Keratinocyte (primary cell): ENCODE measurements at regions not wholly inside any gene's neighbourhood (a gene's known extent, or its start where the extent isn't known, plus 50 kb on each side); places are given as distances from the start of the nearest gene placed in this dataset.

Experiments used
- CTCF ChIP-seq, 3 experiments: IDR thresholded peaks in 1 of 3; conservative IDR thresholded peaks in 1 of 3; optimal IDR thresholded peaks in 1 of 3; 2 replicates in 2 of 3; 3 replicates in 1 of 3; pipeline versions ENCODE3 to v1.5.1; 2011; ENCODE audit warnings: low read length in 3 of 3, mild to moderate bottlenecking in 3 of 3, moderate library complexity in 2 of 3, control low read depth in 1 of 3, inconsistent platforms in 1 of 3; ENCODE audit not compliant: insufficient read depth in 2 of 3; ENCODE audit errors: extremely low read depth in 1 of 3
- EZH2 ChIP-seq: IDR thresholded peaks from one replicate; pipeline ENCODE4 v1.6.1; 2012; ENCODE audit warnings: inconsistent platforms, mild to moderate bottlenecking, low read length, moderate library complexity

GRCh38 chr5:179468696-179469095, 81.7 kb upstream of the RUFY1 start:
- no peak for TF ChIP-seq CTCF (optimal IDR thresholded peaks at IDR 0.05 in 1 of 3, IDR thresholded peaks at IDR 0.05 in 1 of 3, conservative IDR thresholded peaks at IDR 0.05 in 1 of 3; ENCODE audit: extremely low read depth in 1 of 3, insufficient read depth in 2 of 3, low read length in 3 of 3)
- TF ChIP-seq EZH2, result no peak
